GM23338 (cell line): ENCODE measurements at regions not wholly inside any gene's neighbourhood (a gene's known extent, or its start where the extent isn't known, plus 50 kb on each side); places are given as distances from the start of the nearest gene placed in this dataset.

ENCODE experiments used
- EZH2 ChIP-seq: fragments of 200-600 bp; sonication (generic); IDR thresholded peaks from one replicate; pipeline ENCODE4 v1.8.0; 2017; ENCODE audit warnings: antibody characterized with exemption, mild to moderate bottlenecking, low read depth; ENCODE audit not compliant: unreplicated experiment
- TF ChIP-seq, protein P1 (sequence below), 2 experiments: fragments of 200-600 bp in 1 of 2; sonication (generic) in 1 of 2; conservative IDR thresholded peaks; 2 replicates each; pipeline versions ENCODE4 v1.5.1 to v1.6.1; 2016 to 2017; ENCODE audit warnings: antibody characterized with exemption in 2 of 2, low read depth in 2 of 2, mild to moderate bottlenecking in 2 of 2, moderate library complexity in 1 of 2
- TF ChIP-seq, protein P2 (sequence below): IDR thresholded peaks from one replicate; pipeline ENCODE4 v1.6.1; 2018; ENCODE audit warnings: antibody characterized with exemption; ENCODE audit not compliant: unreplicated experiment

DNA sequence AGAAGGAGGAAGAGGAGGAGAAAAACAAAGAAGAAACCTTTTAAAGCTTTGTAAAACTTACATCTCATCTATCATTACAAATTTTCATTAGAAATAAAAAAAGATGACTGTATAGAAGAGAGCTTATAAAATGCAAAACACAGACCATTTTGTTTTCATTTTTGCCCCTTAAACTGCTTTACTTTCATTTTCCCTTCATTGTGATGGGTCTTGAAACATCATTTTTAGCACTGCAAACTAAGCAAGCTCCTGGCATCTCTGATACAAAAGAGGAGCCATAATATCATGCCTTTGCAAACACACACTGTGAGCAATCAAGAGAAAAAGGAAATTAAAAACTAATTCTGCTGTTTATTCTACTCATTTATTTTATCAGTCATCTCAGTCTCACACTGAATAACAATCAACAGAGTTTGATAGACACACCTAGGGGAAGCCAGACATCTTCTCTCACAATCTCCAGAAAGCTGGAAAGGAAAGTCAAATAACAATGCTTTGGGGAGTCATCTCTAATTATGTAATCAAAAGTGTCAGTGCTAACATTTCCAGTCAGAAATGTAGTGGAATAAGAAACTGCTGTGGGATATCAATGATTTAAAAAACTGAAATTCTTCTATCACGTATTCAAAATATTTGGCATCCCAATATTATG lies 467.7 kb upstream of the FAT3 start:
- TF ChIP-seq, protein P1, sequence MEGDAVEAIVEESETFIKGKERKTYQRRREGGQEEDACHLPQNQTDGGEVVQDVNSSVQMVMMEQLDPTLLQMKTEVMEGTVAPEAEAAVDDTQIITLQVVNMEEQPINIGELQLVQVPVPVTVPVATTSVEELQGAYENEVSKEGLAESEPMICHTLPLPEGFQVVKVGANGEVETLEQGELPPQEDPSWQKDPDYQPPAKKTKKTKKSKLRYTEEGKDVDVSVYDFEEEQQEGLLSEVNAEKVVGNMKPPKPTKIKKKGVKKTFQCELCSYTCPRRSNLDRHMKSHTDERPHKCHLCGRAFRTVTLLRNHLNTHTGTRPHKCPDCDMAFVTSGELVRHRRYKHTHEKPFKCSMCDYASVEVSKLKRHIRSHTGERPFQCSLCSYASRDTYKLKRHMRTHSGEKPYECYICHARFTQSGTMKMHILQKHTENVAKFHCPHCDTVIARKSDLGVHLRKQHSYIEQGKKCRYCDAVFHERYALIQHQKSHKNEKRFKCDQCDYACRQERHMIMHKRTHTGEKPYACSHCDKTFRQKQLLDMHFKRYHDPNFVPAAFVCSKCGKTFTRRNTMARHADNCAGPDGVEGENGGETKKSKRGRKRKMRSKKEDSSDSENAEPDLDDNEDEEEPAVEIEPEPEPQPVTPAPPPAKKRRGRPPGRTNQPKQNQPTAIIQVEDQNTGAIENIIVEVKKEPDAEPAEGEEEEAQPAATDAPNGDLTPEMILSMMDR (conservative IDR thresholded peaks at IDR 0.05; ENCODE audit: low read depth in 2 of 2), result no peak
- TF ChIP-seq EZH2, result no peak
- TF ChIP-seq, protein P2, sequence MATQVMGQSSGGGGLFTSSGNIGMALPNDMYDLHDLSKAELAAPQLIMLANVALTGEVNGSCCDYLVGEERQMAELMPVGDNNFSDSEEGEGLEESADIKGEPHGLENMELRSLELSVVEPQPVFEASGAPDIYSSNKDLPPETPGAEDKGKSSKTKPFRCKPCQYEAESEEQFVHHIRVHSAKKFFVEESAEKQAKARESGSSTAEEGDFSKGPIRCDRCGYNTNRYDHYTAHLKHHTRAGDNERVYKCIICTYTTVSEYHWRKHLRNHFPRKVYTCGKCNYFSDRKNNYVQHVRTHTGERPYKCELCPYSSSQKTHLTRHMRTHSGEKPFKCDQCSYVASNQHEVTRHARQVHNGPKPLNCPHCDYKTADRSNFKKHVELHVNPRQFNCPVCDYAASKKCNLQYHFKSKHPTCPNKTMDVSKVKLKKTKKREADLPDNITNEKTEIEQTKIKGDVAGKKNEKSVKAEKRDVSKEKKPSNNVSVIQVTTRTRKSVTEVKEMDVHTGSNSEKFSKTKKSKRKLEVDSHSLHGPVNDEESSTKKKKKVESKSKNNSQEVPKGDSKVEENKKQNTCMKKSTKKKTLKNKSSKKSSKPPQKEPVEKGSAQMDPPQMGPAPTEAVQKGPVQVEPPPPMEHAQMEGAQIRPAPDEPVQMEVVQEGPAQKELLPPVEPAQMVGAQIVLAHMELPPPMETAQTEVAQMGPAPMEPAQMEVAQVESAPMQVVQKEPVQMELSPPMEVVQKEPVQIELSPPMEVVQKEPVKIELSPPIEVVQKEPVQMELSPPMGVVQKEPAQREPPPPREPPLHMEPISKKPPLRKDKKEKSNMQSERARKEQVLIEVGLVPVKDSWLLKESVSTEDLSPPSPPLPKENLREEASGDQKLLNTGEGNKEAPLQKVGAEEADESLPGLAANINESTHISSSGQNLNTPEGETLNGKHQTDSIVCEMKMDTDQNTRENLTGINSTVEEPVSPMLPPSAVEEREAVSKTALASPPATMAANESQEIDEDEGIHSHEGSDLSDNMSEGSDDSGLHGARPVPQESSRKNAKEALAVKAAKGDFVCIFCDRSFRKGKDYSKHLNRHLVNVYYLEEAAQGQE, result no peak
